GM21723 (cell line): ENCODE measurements at regions not wholly inside any gene's neighbourhood (a gene's known extent, or its start where the extent isn't known, plus 50 kb on each side); places are given as distances from the start of the nearest gene placed in this dataset.

Experiments used
- ATAC-seq: cut with Tn5 transposase; IDR thresholded peaks from one replicate; pipeline ENCODE4 v1.9.1; 2021; ENCODE audit warnings: mild to moderate bottlenecking, moderate library complexity; ENCODE audit not compliant: unreplicated experiment

GRCh38 chr11:129723146-129723760 lies 92.4 kb upstream of the TMEM45B start:
- no peak for ATAC-seq

GRCh38 chr11:129723761-129724162 lies 91.9 kb upstream of the TMEM45B start:
- ATAC-seq = no peak

- no peak for ATAC-seq
These were observed 90.8 kb upstream of the TMEM45B start for GRCh38 chr11:129724866-129725265.

GRCh38 chr11:129726179-129726578 lies 89.5 kb upstream of the TMEM45B start:
- no peak for ATAC-seq

GRCh38 chr11:129728581-129728980 lies 87.1 kb upstream of the TMEM45B start:
- ATAC-seq = no peak

GRCh38 chr11:129729216-129729615 lies 86.4 kb upstream of the TMEM45B start:
- no peak for ATAC-seq

- ATAC-seq = no peak
These were observed 85.8 kb upstream of the TMEM45B start for GRCh38 chr11:129729823-129730222.

GRCh38 chr11:129731316-129731715 lies 84.3 kb upstream of the TMEM45B start:
- ATAC-seq = no peak

- no peak for ATAC-seq
These were observed 82.7 kb upstream of the TMEM45B start for GRCh38 chr11:129732941-129733340.

- ATAC-seq = no peak
These were observed 82.3 kb upstream of the TMEM45B start for GRCh38 chr11:129733384-129733783.

- ATAC-seq = no peak
These were observed 81.7 kb upstream of the TMEM45B start for GRCh38 chr11:129733981-129734380.

GRCh38 chr11:129734654-129735053 lies 81.0 kb upstream of the TMEM45B start:
- ATAC-seq = no peak

GRCh38 chr11:129737831-129738230 lies 77.8 kb upstream of the TMEM45B start:
- no peak for ATAC-seq

- no peak for ATAC-seq
These were observed 77.4 kb upstream of the TMEM45B start for GRCh38 chr11:129738242-129738641.

- no peak for ATAC-seq
These were observed 76.3 kb upstream of the TMEM45B start for GRCh38 chr11:129739339-129739738.

GRCh38 chr11:129740125-129740719 lies 75.4 kb upstream of the TMEM45B start:
- ATAC-seq = no peak

GRCh38 chr11:129743112-129743815 lies 72.4 kb upstream of the TMEM45B start:
- no peak for ATAC-seq

- ATAC-seq = no peak
These were observed 68.6 kb upstream of the TMEM45B start for GRCh38 chr11:129747071-129747470.

- ATAC-seq = no peak
These were observed 66.5 kb upstream of the TMEM45B start for GRCh38 chr11:129749141-129749540.

- peak; percentile 92 for ATAC-seq
These were observed 65.0 kb upstream of the TMEM45B start for GRCh38 chr11:129750343-129751292.

GRCh38 chr11:129751511-129751910 lies 64.1 kb upstream of the TMEM45B start:
- ATAC-seq = no peak
